LNCaP clone FGC (cell line): ENCODE measurements at regions not wholly inside any gene's neighbourhood (a gene's known extent, or its start where the extent isn't known, plus 50 kb on each side); places are given as distances from the start of the nearest gene placed in this dataset.
A peak's percentile ranks its signal among the peaks of the same experiment; 100 is the strongest.

Experiments
- DNase-seq: peaks from one replicate; pipeline ENCODE4 v3.0.0-alpha.2; 2011; ENCODE audit warnings: low read depth
- H3K4me3 ChIP-seq: 2 replicates; pipeline ENCODE4 v1.5.1; 2011; ENCODE audit warnings: mild to moderate bottlenecking, low read depth, low read length, control low read depth
- TF ChIP-seq, protein P1 (sequence below): IDR thresholded peaks from 2 replicates; pipeline ENCODE4 v1.5.1; 2012; ENCODE audit warnings: mild to moderate bottlenecking; ENCODE audit not compliant: control insufficient read depth, insufficient read depth; ENCODE audit errors: extremely low read depth

DNA sequence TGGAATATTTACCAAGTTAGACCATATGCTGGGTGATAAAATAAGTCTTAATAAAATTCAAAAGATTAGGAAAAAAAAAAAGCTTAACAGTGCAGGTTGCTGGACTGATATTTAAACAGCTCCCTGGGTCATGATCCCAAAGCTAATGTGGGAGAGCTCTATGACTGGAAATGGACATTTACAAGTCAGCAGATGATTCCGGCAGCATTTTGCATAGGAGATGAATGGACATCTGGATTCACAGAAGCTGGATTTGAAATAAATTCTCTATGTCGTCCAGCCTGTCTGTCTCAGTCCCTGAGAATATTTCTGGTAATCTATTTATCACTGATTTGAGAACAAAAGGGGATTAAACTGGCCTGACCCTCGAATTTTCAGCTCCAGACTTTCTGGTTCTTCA, 52.3 kb upstream of the KLHL25 start:
- no peak for DNase-seq
- TF ChIP-seq, protein P1, sequence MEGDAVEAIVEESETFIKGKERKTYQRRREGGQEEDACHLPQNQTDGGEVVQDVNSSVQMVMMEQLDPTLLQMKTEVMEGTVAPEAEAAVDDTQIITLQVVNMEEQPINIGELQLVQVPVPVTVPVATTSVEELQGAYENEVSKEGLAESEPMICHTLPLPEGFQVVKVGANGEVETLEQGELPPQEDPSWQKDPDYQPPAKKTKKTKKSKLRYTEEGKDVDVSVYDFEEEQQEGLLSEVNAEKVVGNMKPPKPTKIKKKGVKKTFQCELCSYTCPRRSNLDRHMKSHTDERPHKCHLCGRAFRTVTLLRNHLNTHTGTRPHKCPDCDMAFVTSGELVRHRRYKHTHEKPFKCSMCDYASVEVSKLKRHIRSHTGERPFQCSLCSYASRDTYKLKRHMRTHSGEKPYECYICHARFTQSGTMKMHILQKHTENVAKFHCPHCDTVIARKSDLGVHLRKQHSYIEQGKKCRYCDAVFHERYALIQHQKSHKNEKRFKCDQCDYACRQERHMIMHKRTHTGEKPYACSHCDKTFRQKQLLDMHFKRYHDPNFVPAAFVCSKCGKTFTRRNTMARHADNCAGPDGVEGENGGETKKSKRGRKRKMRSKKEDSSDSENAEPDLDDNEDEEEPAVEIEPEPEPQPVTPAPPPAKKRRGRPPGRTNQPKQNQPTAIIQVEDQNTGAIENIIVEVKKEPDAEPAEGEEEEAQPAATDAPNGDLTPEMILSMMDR = no peak
- H3K4me3 ChIP-seq = no peak overlapping the region

- DNase-seq = no peak
Observed at GRCh38 chr15:85849946-85850345, 55.2 kb upstream of the KLHL25 start.

GRCh38 chr15:85852969-85853368, 58.2 kb upstream of the KLHL25 start:
- H3K4me3 ChIP-seq = no peak overlapping the region
- TF ChIP-seq, protein P1 = no peak
- no peak for DNase-seq

More at GRCh38 chr15:85849946-85850345, 55.2 kb upstream of the KLHL25 start:
- no peak overlapping the region for H3K4me3 ChIP-seq
- TF ChIP-seq, protein P1 = no peak

GRCh38 chr15:85854345-85855097, 59.8 kb upstream of the KLHL25 start:
- TF ChIP-seq, protein P1 = peak; percentile 81
- DNase-seq = peak; percentile 58
- H3K4me3 ChIP-seq = peak overlapping the region; percentile 18; the same call in 1 of the 2 replicates

- no peak overlapping the region for H3K4me3 ChIP-seq
- TF ChIP-seq, protein P1 = peak; percentile 91
- peak; percentile 39 for DNase-seq
Observed at GRCh38 chr15:85858586-85859375, 64.1 kb upstream of the KLHL25 start.

DNA sequence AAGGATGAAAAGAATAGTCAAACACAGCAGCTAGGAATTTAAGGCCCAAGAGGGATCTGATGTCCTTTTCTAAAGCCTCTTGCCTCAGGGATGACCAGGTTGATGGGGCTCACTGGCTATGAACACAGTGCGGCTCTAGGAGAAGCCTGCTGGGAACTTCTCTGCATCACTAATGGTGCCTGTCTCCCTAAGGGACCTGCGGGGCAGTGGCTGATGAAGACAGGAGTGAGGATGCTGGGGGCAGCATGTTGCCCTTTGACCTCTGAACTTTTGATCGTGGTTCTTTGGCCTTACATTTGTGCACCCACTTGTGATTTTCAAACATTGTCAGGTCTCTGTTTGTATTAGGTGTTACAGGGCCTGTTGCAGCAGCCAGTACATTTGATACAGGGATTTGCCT, 64.9 kb upstream of the KLHL25 start:
- TF ChIP-seq, protein P1 = no peak

More for the DNA sequence above, 64.9 kb upstream of the KLHL25 start:
- DNase-seq = no peak
- H3K4me3 ChIP-seq = no peak overlapping the region
